ENCODE measurements at regions not wholly inside any gene's neighbourhood (a gene's known extent, or its start where the extent isn't known, plus 50 kb on each side); places are given as distances from the start of the nearest gene placed in this dataset.

DNA sequence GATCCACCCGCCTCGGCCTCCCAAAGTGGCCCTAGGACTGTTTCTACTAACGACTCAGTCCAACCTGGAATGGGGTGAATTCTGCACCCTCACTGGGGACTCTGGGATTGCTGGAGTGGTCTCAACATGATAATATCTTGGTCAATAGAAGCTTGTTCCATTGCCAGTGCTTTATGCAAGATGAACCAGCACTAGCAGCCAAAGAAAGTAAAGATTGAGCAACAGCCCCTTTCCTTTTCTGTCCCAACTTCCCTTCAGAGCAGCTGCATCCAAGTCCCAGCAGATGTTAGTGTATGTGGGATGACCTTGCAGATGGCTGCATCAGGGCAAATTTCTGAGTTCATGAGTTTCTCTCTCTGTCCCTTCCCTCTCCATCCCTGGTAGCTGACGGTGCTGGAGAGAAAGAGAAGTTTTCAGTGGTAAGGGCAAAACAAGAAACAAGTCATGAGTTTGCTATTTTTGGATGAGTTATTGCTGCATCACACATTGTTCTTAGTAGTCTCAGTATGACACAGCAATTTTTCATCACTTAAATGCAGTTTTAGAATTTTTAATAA, 183.6 kb upstream of the EDNRB start:
- Mint-ChIP-seq H3K9me3 (peaks cover 0 to 1% (median 0%) of the 10 kb centered on the region in 7 donors), H3K36me3 (no peaks in the 10 kb centered on the region), H3K4me3 (peak overlapping the region; percentile 30 to 53), H3K27me3 (ENCODE audit: low read depth in 3 of 3) (peaks cover 0 to 5% (median 0%) of the 10 kb centered on the region in 3 donors), H3K4me1 (peaks cover 20% of the 10 kb centered on the region), H3K27ac (peak overlapping the region in 6 of 7 donors; percentile 22 to 79 (median 62))
- no CpG with 5 or more reads among the region's 4 CpGs for WGBS (ENCODE audit: insufficient coverage)
- no peaks in the 10 kb centered on the region for H3K27me3 ChIP-seq (ENCODE audit: control insufficient read depth in 2 of 2, insufficient read depth in 2 of 2, low read length in 2 of 2)
- peaks cover 13 to 20% of the 10 kb centered on the region in 2 donors for H3K4me1 ChIP-seq (ENCODE audit: control insufficient read depth in 1 of 2, insufficient read depth in 2 of 2, low read length in 2 of 2)
- H3K9me3 ChIP-seq (replicated peaks in 1 of 2; ENCODE audit: control insufficient read depth in 1 of 2, insufficient read depth in 1 of 2, low read length in 2 of 2): no peaks in the 10 kb centered on the region
- no peaks in the 10 kb centered on the region for H4K20me1 ChIP-seq (ENCODE audit: insufficient read depth, low read length)
- H3K27ac ChIP-seq (ENCODE audit: low read depth in 1 of 2, low read length in 2 of 2): peak overlapping the region in 1 of 2 donors; percentile 61
- DNase-seq: peak; percentile 34 to 51 (median 46)
- no peaks in the 10 kb centered on the region for H3K36me3 ChIP-seq (replicated peaks in 1 of 2; ENCODE audit: control insufficient read depth in 1 of 2, insufficient read depth in 2 of 2, low read length in 2 of 2)
- peak overlapping the region; percentile 38 for H3K4me2 ChIP-seq (replicated peaks; ENCODE audit: extremely low read depth, low read length, poor library complexity, severe bottlenecking)
- no peak overlapping the region for H2AFZ ChIP-seq (ENCODE audit: insufficient read depth, low read depth, low read length, poor library complexity, severe bottlenecking)
- peak overlapping the region in 1 of 3 experiments; percentile 45 for H3K4me3 ChIP-seq (replicated peaks in 1 of 3; ENCODE audit: low read depth in 2 of 3, low read length in 3 of 3)
- TF ChIP-seq, protein P1, sequence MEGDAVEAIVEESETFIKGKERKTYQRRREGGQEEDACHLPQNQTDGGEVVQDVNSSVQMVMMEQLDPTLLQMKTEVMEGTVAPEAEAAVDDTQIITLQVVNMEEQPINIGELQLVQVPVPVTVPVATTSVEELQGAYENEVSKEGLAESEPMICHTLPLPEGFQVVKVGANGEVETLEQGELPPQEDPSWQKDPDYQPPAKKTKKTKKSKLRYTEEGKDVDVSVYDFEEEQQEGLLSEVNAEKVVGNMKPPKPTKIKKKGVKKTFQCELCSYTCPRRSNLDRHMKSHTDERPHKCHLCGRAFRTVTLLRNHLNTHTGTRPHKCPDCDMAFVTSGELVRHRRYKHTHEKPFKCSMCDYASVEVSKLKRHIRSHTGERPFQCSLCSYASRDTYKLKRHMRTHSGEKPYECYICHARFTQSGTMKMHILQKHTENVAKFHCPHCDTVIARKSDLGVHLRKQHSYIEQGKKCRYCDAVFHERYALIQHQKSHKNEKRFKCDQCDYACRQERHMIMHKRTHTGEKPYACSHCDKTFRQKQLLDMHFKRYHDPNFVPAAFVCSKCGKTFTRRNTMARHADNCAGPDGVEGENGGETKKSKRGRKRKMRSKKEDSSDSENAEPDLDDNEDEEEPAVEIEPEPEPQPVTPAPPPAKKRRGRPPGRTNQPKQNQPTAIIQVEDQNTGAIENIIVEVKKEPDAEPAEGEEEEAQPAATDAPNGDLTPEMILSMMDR (IDR thresholded peaks at IDR 0.05): no peak
- intact Hi-C loops (cut with micrococcal nuclease): loop anchor here in 1 of 2 donors (10.0 kb wide), 1 partner anchor 77 kb away; no protein-coding TSS in a partner anchor
- no peaks in the 10 kb centered on the region for H3K79me2 ChIP-seq (ENCODE audit: insufficient read depth, low read length)
- H3K9ac ChIP-seq (ENCODE audit: insufficient read depth, low read length, poor library complexity, severe bottlenecking): no peak overlapping the region

DNA sequence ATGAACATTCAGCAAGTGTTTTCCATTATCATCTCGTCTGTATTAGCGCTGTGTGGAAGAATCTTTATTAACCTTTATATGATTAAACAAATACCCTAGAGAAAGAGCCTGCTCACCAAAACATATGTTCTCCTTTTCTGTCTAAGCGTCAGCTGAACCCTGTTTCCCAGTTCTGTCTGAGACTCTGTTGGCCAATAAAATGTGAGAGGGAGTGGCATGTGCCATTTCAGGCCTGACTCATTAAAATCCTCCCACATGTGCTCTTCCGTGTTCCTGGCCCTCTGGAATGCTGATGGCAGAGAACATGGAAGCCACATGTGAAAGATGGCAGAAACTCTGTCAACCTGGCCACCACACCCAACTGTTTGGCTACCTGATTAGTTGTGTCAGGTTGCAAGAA, 181.9 kb upstream of the EDNRB start:
- Mint-ChIP-seq H3K27ac (peak overlapping the region in 1 of 7 donors; percentile 79), H3K36me3 (no peaks in the 10 kb centered on the region)

More for the DNA sequence above, 181.9 kb upstream of the EDNRB start:
- Mint-ChIP-seq H3K4me3 (no peak overlapping the region), H3K4me1 (peaks cover 16% of the 10 kb centered on the region), H3K27me3 (ENCODE audit: low read depth in 3 of 3) (peaks cover 0 to 5% (median 0%) of the 10 kb centered on the region in 3 donors), H3K9me3 (peaks cover 0 to 1% (median 0%) of the 10 kb centered on the region in 7 donors)
- H3K4me2 ChIP-seq (replicated peaks; ENCODE audit: extremely low read depth, low read length, poor library complexity, severe bottlenecking): no peak overlapping the region
- no peaks in the 10 kb centered on the region for H3K36me3 ChIP-seq (replicated peaks in 1 of 2; ENCODE audit: control insufficient read depth in 1 of 2, insufficient read depth in 2 of 2, low read length in 2 of 2)
- H3K27ac ChIP-seq (ENCODE audit: low read depth in 1 of 2, low read length in 2 of 2): no peak overlapping the region
- H3K4me1 ChIP-seq (ENCODE audit: control insufficient read depth in 1 of 2, insufficient read depth in 2 of 2, low read length in 2 of 2): peaks cover 13 to 14% of the 10 kb centered on the region in 2 donors
- H3K9ac ChIP-seq (ENCODE audit: insufficient read depth, low read length, poor library complexity, severe bottlenecking): no peak overlapping the region
- DNase-seq: no peak
- TF ChIP-seq, protein P1 (IDR thresholded peaks at IDR 0.05): no peak
- H3K27me3 ChIP-seq (ENCODE audit: control insufficient read depth in 2 of 2, insufficient read depth in 2 of 2, low read length in 2 of 2): no peaks in the 10 kb centered on the region
- intact Hi-C loops (cut with micrococcal nuclease): loop anchor here in 1 of 2 donors (10.0 kb wide), 1 partner anchor 76 kb away; no protein-coding TSS in a partner anchor
- no peaks in the 10 kb centered on the region for H3K79me2 ChIP-seq (ENCODE audit: insufficient read depth, low read length)
- H2AFZ ChIP-seq (ENCODE audit: insufficient read depth, low read depth, low read length, poor library complexity, severe bottlenecking): no peak overlapping the region
- WGBS (ENCODE audit: insufficient coverage): no CpG with 5 or more reads among the region's 4 CpGs
- no peaks in the 10 kb centered on the region for H4K20me1 ChIP-seq (ENCODE audit: insufficient read depth, low read length)
- no peaks in the 10 kb centered on the region for H3K9me3 ChIP-seq (replicated peaks in 1 of 2; ENCODE audit: control insufficient read depth in 1 of 2, insufficient read depth in 1 of 2, low read length in 2 of 2)
- no peak overlapping the region for H3K4me3 ChIP-seq (replicated peaks in 1 of 3; ENCODE audit: low read depth in 2 of 3, low read length in 3 of 3)
